HG03039 (cell line): ENCODE measurements at regions not wholly inside any gene's neighbourhood (a gene's known extent, or its start where the extent isn't known, plus 50 kb on each side); places are given as distances from the start of the nearest gene placed in this dataset.

Experiments used
- ATAC-seq: cut with Tn5 transposase; IDR thresholded peaks from one replicate; pipeline ENCODE4 v1.9.1; 2021; ENCODE audit warnings: mild to moderate bottlenecking, moderate library complexity; ENCODE audit not compliant: unreplicated experiment

- no peak for ATAC-seq
These were observed 456.1 kb downstream of the AJAP1 start for GRCh38 chr1:5110508-5110907.

- no peak for ATAC-seq
These were observed 455.2 kb downstream of the AJAP1 start for GRCh38 chr1:5109633-5110032.

GRCh38 chr1:5108740-5109139 lies 454.3 kb downstream of the AJAP1 start:
- ATAC-seq, result no peak

GRCh38 chr1:5105744-5106143 lies 451.3 kb downstream of the AJAP1 start:
- no peak for ATAC-seq

- no peak for ATAC-seq
These were observed 445.1 kb downstream of the AJAP1 start for GRCh38 chr1:5099558-5099957.

- no peak for ATAC-seq
These were observed 444.6 kb downstream of the AJAP1 start for GRCh38 chr1:5098981-5099385.

GRCh38 chr1:5093042-5093441 lies 438.6 kb downstream of the AJAP1 start:
- ATAC-seq, result no peak

- no peak for ATAC-seq
These were observed 430.3 kb downstream of the AJAP1 start for GRCh38 chr1:5084676-5085075.

GRCh38 chr1:5067246-5067645 lies 412.8 kb downstream of the AJAP1 start:
- ATAC-seq, result no peak

- ATAC-seq, result no peak
These were observed 399.3 kb downstream of the AJAP1 start for GRCh38 chr1:5053744-5054143.

GRCh38 chr1:5029136-5029535 lies 374.7 kb downstream of the AJAP1 start:
- no peak for ATAC-seq

- no peak for ATAC-seq
These were observed 357.8 kb downstream of the AJAP1 start for GRCh38 chr1:5012249-5012648.

- ATAC-seq, result no peak
These were observed 356.2 kb downstream of the AJAP1 start for GRCh38 chr1:5010656-5011055.

GRCh38 chr1:5010236-5010635 lies 355.8 kb downstream of the AJAP1 start:
- no peak for ATAC-seq

- no peak for ATAC-seq
These were observed 355.1 kb downstream of the AJAP1 start for GRCh38 chr1:5009376-5010065.

GRCh38 chr1:5005171-5005570 lies 350.8 kb downstream of the AJAP1 start:
- ATAC-seq, result no peak

- no peak for ATAC-seq
These were observed 348.3 kb downstream of the AJAP1 start for GRCh38 chr1:5002676-5003075.

GRCh38 chr1:5001466-5001865 lies 347.1 kb downstream of the AJAP1 start:
- ATAC-seq, result no peak

GRCh38 chr1:4986306-4986705 lies 331.9 kb downstream of the AJAP1 start:
- ATAC-seq, result no peak

- no peak for ATAC-seq
These were observed 330.4 kb downstream of the AJAP1 start for GRCh38 chr1:4984841-4985240.

GRCh38 chr1:4980211-4980610 lies 325.8 kb downstream of the AJAP1 start:
- ATAC-seq, result no peak

GRCh38 chr1:4978660-4979390 lies 324.4 kb downstream of the AJAP1 start:
- no peak for ATAC-seq

- no peak for ATAC-seq
These were observed 323.3 kb downstream of the AJAP1 start for GRCh38 chr1:4977701-4978100.
